HEK293 (cell line): ENCODE measurements at regions not wholly inside any gene's neighbourhood (a gene's known extent, or its start where the extent isn't known, plus 50 kb on each side); places are given as distances from the start of the nearest gene placed in this dataset.

Experiments used
- CTCF ChIP-seq: fragments of 450-650 bp; formaldehyde crosslinking; IDR thresholded peaks from 2 replicates; pipeline ENCODE4 v1.5.1; 2016; ENCODE audit warnings: missing biosample characterization, missing genetic modification characterization
- EGR2 ChIP-seq: fragments of 450-650 bp; formaldehyde crosslinking; IDR thresholded peaks from 2 replicates; pipeline ENCODE4 v1.5.1; 2016; ENCODE audit warnings: low read depth, missing biosample characterization, missing genetic modification characterization
- SP2 ChIP-seq: fragments of 450-650 bp; formaldehyde crosslinking; IDR thresholded peaks from 2 replicates; pipeline ENCODE4 v1.5.1; 2016; ENCODE audit warnings: missing biosample characterization, missing genetic modification characterization
- ZNF121 ChIP-seq: fragments of 450-650 bp; formaldehyde crosslinking; IDR thresholded peaks from 2 replicates; pipeline ENCODE4 v1.5.1; 2016; ENCODE audit warnings: missing biosample characterization, missing genetic modification characterization
- ZNF157 ChIP-seq: fragments of 450-650 bp; formaldehyde crosslinking; IDR thresholded peaks from 2 replicates; pipeline ENCODE4 v1.5.1; 2016; ENCODE audit warnings: missing biosample characterization, missing genetic modification characterization
- ZNF24 ChIP-seq: fragments of 450-650 bp; formaldehyde crosslinking; IDR thresholded peaks from 2 replicates; pipeline ENCODE4 v1.5.1; 2016; ENCODE audit warnings: missing biosample characterization, missing genetic modification characterization
- ZNF416 ChIP-seq: fragments of 450-650 bp; formaldehyde crosslinking; IDR thresholded peaks from 2 replicates; pipeline ENCODE4 v1.5.1; 2016; ENCODE audit warnings: missing biosample characterization, missing genetic modification characterization
- ZNF473 ChIP-seq: fragments of 450-650 bp; formaldehyde crosslinking; IDR thresholded peaks from 2 replicates; pipeline ENCODE4 v1.5.1; 2017; ENCODE audit warnings: missing biosample characterization, missing genetic modification characterization
- ZNF639 ChIP-seq: fragments of 450-650 bp; formaldehyde crosslinking; IDR thresholded peaks from 2 replicates; pipeline ENCODE4 v1.5.1; 2016; ENCODE audit warnings: missing biosample characterization, missing genetic modification characterization
- TF ChIP-seq, protein P1 (sequence below): fragments of 450-650 bp; IDR thresholded peaks from 2 replicates; pipeline ENCODE4 v1.5.1; 2018; ENCODE audit warnings: missing biosample characterization, mild to moderate bottlenecking, missing genetic modification characterization
- TF ChIP-seq, protein P2 (sequence below): fragments of 450-650 bp; formaldehyde crosslinking; IDR thresholded peaks from 2 replicates; pipeline ENCODE4 v1.5.1; 2016; ENCODE audit warnings: missing biosample characterization, missing genetic modification characterization
- TF ChIP-seq, protein P3 (sequence below): fragments of 450-650 bp; formaldehyde crosslinking; IDR thresholded peaks from 2 replicates; pipeline ENCODE4 v1.5.1; 2016; ENCODE audit warnings: missing biosample characterization, missing genetic modification characterization, low read depth

- TF ChIP-seq CTCF (tag by site-specific recombination) (no peak), EGR2 (tag by site-specific recombination) (no peak), ZNF639 (no peak), ZNF24 (tag by site-specific recombination) (no peak), ZNF473 (tag by site-specific recombination) (no peak), SP2 (tag by site-specific recombination) (no peak), ZNF121 (tag by site-specific recombination) (no peak), ZNF416 (tag by site-specific recombination) (no peak), ZNF157 (no peak)
- TF ChIP-seq, protein P1, sequence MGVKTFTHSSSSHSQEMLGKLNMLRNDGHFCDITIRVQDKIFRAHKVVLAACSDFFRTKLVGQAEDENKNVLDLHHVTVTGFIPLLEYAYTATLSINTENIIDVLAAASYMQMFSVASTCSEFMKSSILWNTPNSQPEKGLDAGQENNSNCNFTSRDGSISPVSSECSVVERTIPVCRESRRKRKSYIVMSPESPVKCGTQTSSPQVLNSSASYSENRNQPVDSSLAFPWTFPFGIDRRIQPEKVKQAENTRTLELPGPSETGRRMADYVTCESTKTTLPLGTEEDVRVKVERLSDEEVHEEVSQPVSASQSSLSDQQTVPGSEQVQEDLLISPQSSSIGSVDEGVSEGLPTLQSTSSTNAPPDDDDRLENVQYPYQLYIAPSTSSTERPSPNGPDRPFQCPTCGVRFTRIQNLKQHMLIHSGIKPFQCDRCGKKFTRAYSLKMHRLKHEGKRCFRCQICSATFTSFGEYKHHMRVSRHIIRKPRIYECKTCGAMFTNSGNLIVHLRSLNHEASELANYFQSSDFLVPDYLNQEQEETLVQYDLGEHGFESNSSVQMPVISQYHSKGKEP, result no peak
- TF ChIP-seq, protein P2, sequence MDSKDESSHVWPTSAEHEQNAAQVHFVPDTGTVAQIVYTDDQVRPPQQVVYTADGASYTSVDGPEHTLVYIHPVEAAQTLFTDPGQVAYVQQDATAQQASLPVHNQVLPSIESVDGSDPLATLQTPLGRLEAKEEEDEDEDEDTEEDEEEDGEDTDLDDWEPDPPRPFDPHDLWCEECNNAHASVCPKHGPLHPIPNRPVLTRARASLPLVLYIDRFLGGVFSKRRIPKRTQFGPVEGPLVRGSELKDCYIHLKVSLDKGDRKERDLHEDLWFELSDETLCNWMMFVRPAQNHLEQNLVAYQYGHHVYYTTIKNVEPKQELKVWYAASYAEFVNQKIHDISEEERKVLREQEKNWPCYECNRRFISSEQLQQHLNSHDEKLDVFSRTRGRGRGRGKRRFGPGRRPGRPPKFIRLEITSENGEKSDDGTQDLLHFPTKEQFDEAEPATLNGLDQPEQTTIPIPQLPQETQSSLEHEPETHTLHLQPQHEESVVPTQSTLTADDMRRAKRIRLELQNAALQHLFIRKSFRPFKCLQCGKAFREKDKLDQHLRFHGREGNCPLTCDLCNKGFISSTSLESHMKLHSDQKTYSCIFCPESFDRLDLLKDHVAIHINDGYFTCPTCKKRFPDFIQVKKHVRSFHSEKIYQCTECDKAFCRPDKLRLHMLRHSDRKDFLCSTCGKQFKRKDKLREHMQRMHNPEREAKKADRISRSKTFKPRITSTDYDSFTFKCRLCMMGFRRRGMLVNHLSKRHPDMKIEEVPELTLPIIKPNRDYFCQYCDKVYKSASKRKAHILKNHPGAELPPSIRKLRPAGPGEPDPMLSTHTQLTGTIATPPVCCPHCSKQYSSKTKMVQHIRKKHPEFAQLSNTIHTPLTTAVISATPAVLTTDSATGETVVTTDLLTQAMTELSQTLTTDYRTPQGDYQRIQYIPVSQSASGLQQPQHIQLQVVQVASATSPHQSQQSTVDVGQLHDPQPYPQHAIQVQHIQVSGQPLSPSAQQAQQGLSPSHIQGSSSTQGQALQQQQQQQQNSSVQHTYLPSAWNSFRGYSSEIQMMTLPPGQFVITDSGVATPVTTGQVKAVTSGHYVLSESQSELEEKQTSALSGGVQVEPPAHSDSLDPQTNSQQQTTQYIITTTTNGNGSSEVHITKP, result no peak
- TF ChIP-seq, protein P3, sequence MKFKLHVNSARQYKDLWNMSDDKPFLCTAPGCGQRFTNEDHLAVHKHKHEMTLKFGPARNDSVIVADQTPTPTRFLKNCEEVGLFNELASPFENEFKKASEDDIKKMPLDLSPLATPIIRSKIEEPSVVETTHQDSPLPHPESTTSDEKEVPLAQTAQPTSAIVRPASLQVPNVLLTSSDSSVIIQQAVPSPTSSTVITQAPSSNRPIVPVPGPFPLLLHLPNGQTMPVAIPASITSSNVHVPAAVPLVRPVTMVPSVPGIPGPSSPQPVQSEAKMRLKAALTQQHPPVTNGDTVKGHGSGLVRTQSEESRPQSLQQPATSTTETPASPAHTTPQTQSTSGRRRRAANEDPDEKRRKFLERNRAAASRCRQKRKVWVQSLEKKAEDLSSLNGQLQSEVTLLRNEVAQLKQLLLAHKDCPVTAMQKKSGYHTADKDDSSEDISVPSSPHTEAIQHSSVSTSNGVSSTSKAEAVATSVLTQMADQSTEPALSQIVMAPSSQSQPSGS, result no peak
Measured at GRCh38 chr3:29143151-29143550, 137.7 kb upstream of the RBMS3 start.
